GM18511 (cell line): ENCODE measurements at regions not wholly inside any gene's neighbourhood (a gene's known extent, or its start where the extent isn't known, plus 50 kb on each side); places are given as distances from the start of the nearest gene placed in this dataset.
"Not testable (repeated sequence)": the region's sequence is repeated elsewhere in the genome, so short reads cannot be mapped to it uniquely, and the experiment has no call there.

Experiments used
- ATAC-seq: cut with Tn5 transposase; IDR thresholded peaks from one replicate; pipeline ENCODE4 v1.9.1; 2021; ENCODE audit warnings: mild to moderate bottlenecking, moderate library complexity; ENCODE audit not compliant: unreplicated experiment

DNA sequence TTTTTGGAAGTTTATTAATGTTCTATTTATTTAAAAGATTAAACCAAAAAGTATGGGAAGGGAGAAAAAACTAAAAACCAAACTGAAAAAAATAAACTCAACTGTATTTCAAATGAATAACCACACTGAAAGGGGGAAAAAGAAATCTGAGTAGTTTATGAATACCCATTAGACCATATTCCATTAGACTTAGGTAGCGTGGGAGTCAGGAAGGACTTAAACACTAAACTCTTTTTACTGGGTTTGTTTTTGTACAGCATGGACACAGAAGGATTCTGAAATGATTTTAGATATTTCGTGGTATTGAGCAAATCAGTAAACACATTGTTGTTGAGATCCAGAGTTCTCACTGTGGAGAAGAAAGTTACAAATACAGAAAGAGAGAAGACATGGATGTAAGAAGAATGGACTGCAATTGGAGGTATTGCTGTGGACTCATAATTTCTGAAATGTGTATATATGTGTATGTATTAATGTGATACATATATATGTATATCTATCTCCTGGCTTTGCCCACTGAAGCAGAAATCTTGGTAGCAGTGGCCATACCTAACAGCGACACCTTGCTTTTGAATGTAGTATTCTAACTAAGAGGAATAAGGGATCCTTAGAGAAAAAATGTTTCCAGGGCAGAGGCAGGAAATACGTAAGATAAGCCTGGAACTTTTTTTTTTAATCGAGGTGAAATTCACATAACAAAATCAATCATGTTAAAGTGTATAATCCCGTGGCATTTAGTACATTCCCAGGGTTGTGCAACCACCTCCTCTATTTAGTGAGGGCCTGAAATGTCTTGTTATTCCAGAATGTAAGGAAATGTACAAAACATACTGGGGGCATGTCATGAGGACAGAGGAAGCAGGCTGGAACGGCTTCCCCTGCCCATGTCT, 228.8 kb downstream of the SMARCA2 start:
- ATAC-seq: no peak

DNA sequence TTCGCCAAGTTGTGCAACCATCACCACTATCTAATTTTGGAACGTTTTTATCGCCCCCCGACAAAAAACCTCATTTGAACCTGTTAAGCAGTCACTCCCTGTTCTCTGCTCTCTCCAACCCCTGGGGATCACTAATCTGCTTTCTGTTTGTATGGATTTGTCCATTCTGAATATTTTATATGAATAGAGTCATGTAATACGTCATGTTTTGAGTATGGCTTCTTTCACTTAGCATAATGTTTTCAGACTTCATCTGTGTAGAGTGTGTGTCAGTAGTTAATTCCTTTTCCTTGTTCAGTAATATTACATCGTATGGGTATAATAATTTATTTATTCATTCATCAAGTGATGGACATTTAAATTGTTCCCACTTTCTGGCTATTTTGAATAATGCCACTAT, 232.2 kb downstream of the SMARCA2 start:
- no peak for ATAC-seq

DNA sequence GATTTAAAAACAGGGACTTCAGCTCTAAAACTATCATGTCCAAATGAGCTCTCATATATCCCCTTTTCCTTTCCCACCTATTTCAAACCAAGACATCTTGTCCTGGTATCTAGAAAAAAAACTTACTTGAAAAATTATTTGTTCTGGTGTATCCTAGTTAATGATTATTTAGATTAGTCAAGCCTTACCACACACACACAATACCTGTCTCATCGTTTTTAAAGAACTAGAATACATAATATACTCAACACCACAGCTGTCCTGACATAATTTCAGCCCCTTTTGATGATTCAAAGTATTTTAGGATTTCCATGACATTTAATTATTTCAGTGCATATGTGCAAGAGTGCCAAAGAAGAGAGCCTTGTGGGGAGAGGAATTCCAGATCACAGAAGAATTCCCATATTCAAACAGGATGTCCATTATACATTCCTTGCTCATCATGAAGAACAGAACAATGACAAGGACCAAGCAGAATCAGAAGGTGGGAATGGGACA, 233.7 kb downstream of the SMARCA2 start:
- ATAC-seq: no peak

DNA sequence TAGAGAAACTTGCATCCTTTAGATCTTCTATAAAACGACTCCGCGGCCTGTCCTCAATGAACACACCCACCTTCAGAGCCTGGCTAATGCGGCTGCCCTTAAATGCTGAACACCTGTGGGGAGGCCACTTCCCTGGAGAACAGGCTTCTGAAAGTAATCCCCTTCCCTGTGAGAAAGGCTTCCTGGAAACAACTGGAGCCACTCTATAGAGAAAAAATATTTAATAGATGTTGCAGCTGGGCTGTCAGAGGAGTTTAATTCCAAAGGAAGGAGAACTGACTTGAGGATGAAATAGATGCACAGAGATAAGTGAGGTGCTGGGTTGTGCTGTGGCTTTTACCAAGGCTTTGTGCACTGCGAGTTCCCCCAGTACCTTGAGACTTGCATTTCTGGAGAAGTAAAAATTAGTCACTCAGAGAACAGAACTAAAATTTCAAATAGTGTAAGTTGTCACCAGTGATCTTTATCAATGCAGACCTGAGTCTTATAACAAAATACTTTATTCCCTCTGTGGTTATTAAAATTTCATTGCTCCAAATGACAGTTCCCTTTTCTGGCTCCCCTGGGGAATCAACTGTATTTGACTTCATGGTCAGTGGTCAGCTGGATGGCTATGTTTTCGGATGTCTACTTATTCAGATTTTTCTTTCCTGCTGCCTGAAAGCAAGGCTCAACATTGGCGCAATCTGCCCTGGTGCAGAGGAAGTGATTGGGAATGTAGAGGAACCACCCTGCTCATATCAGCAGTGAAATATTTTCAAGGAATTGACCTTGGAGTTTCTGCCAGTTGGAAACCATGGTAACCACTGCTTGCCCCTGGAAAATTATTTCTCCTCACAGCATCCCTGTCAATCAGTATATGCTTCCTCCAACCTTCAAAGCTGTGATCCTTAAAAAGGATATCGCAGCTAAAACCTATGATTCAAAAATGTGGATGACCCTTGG, 238.8 kb downstream of the SMARCA2 start:
- ATAC-seq: no peak

DNA sequence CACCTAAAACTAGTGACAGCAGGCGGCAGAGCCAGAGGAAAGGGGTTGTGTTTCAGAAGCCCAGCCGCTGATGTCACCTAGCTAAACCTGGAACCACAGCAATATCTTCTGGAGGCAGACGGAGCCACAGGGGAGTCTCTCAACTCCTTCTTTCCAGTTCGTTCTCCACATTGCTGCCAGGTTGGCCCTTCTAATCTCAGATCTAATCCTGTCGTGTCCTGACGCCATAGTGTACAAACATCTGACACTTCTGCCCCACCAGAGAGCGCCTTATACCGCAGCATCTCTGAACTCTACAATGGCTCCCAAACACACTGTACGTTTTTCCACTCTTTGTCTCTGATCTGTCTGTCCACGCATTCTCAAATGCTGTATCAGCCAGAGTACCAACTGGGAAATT, 240.0 kb downstream of the SMARCA2 start:
- ATAC-seq: no peak

DNA sequence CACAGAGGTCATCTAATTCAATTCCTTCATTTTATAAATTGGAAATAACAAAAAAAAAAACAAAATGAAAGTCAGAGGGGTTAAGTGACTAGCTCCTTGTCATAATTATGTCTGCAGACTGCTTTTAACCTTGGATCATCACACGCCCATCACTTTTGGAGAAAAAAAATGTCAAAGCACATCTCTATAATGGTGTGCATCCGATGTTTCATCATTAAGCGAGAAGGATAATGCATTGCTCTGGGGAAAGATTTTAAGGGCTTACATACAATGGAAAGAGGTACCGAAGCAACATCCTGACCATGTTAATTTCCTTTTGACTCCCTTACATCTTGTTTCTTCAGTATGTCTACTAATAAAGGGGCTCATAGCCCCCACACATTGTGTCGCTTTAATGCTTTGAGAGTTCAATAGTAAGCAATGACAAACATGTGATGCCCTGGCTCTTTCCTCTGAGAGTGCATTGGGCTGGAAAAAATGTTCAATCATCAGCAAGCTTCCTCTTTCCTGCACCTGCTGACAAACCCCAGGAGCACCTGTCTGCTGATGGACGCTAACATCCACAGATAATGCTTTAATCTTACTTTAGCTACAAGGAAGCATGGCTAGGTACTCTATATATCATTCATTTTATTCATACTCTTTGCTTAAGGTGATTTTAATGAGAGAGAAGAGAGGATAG, 242.2 kb downstream of the SMARCA2 start:
- peak; percentile 84 for ATAC-seq

DNA sequence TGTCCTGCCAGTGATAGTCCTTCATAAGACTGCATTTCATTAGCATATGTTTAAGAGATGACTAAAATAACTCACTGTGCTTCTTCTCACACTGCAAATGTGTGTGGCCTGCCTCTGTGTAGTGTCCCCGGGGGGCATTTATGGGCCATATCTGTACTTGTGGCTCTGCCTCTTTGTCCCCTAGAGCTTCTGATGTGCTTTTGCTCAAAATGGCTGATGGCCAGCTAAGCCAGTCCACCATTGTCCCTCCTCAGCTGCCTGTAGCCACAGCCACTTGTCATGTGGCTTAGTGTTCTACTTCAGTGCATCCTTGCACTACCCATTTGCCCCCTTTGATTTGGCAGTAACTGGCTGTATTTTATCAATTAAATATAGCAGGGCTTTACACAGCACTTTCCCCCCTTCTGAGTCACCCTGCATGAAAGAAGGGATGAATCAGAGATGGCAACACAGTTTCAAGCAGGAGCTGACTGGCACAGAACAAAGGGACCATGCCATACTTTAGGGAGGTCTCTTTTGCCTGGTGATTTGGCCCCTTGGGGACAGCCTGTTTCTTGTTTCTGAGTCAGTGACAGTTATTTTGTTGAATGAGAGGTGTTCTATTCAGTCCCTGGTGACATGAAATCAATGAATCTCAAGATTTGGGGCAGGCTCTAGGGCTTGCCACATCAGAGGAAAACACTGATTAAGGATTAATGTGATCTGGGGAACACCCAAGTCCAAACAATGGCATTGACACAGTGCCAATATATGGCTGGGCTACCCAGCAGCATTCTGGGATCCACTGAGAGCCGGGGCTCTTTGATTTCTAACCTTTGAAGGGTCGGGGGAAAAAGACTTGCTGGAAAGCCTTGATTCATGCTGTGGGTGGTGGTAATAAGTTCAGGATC, 245.5 kb downstream of the SMARCA2 start:
- no peak for ATAC-seq

DNA sequence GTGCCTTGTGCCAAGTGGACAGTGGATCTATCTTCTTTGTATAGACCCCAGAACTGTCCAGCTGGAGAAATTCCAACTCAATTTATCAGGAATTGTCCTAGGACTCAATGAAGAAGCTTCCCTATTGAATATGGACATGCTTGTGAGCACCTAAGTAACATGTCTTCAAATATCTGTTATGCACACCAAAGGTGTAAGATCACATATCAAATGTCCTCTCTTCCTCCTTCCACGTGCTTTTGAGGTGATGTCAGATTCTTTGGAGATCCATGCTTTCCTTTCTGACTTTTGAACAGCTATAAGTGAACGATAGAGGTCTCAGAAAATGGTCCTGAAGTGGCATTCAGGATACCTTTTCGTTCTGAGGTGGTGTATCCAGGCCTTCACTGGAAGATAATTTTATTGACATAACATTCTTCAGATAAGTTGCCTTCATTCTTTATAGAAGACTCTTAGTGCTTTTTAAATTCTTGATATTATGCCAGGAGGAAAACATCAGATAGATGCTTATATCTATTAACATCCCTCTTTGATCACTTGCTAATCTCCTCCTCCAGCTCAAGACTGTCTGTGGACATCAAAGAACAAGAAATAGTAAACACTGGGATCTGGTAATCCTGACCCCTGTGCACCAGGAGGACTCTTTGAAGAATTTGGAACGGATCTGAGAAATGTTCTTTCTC, 246.4 kb downstream of the SMARCA2 start:
- ATAC-seq: no peak

DNA sequence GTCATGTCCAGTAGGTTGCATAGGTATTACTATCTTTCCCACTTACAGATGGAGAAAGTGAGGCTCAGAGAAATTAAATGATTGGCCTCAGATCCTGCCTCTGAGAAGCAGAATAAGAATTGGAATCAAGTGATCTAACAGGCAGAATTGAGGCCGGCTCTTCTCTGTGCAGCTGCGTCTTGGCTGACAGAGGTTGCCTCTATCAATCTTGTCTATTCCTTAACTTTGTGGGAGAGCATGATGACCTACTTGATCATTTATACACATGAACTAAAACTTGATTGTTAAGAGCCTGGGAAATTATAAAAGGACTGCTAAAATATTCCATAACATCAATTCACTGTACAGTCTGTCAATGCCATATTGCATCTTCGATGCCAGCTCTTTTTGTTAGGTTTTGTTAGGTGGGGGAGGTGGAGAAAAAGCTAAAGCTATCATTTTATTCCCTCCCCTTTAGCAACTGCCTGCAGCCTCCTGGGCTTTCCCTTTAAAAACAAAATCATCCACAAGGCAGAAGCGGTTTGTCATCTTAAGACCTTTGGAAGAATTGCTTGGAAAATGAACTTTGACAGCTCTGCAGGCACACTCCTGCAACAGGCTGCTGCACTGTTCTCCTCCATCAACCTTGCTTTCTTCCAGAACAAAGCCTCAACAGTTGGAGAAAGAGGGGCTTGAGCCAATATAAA, 247.4 kb downstream of the SMARCA2 start:
- ATAC-seq: no peak

DNA sequence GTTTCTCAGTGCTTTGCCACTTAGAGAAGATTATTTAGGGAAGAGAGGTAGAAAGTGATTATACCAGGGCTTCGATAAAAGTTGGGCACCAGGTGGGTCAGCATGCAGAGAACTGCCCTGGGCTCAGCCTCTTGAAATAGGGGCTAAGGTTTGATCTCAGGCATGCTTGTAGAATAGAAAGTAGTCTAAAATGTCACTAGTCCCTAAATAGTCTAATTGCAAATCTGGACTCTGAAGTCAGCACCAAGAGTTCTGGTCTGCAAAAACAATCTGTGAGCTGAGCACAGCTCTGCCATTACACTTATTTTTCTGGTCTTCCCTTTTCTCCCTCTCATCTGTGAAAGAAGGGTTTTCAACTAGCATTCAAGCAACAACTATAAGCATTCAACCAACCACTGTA, 248.0 kb downstream of the SMARCA2 start:
- no peak for ATAC-seq

DNA sequence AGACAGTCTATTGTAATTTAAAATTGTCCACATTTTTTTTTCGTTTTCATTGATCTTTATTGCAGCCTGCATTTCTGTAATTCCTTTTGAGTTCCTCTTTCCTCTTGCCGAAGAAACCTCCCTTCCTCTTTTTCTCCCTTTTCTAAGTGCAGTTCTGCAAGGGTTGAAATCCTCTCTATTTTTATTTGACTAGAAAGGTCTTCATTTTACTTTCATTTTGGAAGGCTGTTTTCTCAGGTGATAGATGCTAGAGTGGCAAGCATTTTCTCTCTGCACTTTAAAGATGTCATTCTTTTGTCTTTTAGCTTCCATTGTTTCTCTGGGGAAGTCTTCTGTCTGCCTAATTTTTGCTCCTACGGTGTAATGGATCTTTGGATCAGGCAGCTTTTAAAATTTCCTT, 248.5 kb downstream of the SMARCA2 start:
- ATAC-seq: no peak

DNA sequence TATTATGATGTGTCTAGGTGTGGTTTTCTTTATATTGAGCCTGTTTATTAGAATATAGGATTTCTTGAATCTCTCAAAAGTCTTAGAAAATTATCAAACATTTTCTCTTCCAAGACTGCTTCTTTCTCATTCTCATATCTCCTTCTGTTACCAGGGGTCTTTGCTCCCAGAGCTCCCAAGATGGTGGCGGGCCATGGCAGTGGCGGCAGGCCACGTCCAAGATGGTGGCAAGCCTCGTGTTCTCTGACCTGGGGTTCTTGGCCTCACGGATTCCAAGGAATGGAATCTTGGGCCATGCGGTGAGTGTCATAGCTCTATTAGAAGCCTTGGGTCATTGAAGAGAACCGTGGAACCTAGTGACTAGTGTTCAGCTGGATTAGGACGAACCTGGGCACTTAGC, 248.9 kb downstream of the SMARCA2 start:
- no peak for ATAC-seq

DNA sequence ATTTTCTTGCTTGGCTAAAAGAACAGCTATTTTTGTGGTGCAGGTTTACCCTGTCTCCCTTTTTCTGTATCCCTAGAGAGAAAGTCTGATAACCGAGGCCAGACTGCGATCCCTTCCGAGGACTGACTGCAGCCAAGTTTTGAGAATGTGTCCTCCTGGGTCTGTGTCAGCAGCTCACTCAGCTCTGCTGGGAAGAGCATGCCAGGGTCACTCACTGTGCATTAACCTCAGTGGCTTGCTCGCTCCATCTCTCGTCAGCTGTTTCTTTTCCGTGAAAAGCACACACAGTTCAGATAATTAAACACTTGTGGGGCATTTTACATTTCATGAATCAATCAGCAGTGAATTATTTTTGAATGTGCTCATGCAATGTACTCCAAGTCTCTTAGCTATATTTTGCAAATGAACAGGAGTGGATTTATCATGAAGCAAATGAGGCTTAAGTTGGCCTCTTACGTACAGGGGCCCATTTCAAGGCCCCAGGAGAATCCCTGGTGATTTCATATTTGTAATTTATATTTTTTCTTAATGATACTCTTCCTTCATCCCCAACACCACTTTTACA, 252.1 kb downstream of the SMARCA2 start:
- ATAC-seq: no peak

DNA sequence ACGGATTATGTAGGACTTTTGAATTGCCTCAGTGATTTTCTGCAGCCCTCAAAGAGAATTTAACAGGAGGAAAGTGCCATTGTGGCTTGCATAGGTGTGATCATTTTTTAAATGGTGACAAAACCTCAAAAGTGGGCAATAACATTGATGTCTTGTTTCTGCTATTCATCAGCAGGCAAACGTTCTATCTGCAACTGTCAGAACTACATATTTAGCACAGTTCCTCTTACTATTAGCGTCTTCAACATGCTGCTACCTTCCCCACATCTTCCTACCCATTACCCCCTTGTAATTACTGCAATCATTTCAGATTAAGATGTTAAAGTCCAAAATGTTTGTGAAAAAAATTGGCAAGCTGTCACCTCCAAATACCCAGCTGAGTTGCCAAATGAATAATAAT, 254.6 kb downstream of the SMARCA2 start:
- no peak for ATAC-seq

DNA sequence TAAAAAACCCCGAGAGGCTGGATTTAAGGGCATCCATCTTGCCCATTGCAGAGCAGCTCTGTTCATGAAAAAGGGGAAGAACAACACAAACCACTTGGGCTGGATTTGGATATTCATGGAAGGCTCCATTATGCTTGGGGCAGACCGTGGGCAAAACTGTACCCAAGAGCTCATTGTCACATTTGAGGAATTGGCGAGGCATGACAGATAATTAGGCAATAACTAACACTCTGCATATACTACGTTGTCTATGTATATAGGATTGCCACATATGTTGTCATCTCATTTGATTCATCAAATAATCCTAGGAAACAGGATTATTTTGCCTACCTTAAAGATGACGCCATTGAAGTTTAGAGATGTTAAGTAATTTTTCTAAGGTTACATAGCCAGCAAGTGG, 255.4 kb downstream of the SMARCA2 start:
- no peak for ATAC-seq

DNA sequence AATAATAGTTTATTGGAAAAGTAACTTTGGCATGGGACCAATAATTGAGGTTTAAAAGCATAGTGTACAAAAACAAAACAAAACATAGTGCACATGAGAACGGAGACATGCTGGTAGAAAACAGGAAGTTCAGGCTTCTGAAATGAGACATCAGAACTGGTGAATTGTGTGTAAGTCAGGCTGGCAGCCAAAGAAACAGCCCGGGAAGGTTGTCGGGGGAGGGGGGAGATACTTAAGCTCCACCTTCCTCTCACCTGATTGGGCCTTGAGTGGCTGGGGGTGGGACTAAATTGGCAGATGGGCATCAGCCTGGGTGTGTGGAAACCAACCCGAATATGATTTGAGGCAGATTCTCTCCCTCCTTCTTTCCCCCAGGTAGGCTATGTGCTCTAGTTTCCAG, 256.3 kb downstream of the SMARCA2 start:
- peak; percentile 89 for ATAC-seq

DNA sequence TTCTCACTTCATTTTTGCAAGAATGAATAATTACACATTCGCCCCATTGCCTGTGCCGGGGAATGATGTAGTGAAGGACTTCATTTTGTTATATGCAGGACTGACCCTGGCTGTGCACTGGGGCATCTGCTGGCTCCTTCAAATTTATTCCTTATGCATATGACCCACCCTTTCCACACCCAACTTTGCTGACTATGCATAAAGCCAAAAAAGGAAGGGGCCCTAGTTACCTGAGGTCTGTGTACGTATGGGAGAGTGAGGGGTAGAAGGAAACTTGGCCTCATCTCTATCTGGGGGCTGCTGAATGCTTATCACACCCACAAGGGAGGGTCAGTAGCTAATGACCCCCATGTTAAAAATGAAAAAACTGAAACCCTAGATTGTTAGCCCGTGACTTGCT, 259.6 kb downstream of the SMARCA2 start:
- no peak for ATAC-seq

DNA sequence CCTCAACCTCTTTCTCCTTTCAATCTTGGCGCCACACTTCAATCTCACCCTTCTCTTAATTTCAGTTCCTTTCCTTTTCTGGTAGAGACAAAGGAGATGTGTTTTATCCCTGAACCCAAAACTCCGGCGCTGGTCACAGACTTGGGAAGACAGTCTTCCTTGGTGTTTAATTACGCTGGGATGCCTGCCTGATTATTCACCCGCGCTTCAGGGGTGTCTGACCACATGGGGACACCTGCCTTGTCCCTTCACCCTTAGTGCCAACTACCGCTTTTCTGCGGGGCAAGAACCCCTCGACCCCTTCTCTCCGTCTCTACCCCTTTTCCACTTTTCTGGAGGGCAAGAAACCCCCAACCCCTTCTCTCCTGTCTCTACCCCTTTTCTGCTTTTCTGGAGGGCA, 261.1 kb downstream of the SMARCA2 start:
- ATAC-seq: no peak

DNA sequence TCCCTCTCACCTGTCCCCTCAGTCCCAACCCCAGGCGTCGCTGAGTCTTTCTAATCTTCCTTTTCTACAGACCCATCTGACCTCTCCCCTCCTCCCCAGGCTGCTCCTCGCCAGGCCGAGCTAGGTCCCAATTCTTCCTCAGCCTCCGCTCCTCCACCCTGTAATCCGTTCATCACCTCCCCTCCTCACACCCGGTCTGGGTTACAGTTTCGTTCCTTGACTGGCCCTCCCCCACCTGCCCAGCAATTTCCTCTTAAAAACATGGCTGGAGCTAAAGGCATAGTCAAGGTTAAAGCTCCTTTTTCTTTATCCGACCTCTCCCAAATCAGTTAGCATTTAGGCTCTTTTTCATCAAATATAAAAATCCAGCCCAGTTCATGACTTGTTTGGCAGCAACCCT, 262.0 kb downstream of the SMARCA2 start:
- ATAC-seq: not testable (repeated sequence)
